22Rv1 (cell line): ENCODE measurements at regions not wholly inside any gene's neighbourhood (a gene's known extent, or its start where the extent isn't known, plus 50 kb on each side); places are given as distances from the start of the nearest gene placed in this dataset.

Source experiments
- ZFX ChIP-seq: fragments of 450-650 bp; IDR thresholded peaks from 2 replicates; pipeline ENCODE4 v1.6.1; 2017; ENCODE audit warnings: antibody characterized with exemption, borderline replicate concordance
- TF ChIP-seq, protein P1 (sequence below): fragments of 450-650 bp; IDR thresholded peaks from 2 replicates; pipeline ENCODE4 v1.5.1; 2017; ENCODE audit warnings: mild to moderate bottlenecking

DNA sequence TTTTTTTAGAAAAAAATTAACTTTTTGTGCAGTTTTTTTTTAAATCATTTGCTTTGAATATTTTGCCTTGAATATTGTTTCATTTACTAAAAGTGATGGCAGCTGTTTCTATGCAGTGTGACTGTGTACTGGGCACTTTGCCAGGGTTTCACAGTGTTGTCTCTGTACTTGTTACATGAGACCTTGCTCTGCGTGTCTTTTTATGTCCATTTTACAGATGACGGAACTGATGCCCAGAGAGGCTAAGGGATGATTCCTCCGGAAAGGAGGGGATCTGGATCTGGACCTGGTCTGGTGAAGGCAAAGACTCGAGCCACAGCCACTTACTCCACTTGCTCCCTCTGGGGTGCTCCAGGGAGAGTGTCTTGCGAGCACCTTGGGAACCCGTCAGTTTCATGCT, 124.8 kb upstream of the PTCH1 start:
- no peak for TF ChIP-seq ZFX
- TF ChIP-seq, protein P1, sequence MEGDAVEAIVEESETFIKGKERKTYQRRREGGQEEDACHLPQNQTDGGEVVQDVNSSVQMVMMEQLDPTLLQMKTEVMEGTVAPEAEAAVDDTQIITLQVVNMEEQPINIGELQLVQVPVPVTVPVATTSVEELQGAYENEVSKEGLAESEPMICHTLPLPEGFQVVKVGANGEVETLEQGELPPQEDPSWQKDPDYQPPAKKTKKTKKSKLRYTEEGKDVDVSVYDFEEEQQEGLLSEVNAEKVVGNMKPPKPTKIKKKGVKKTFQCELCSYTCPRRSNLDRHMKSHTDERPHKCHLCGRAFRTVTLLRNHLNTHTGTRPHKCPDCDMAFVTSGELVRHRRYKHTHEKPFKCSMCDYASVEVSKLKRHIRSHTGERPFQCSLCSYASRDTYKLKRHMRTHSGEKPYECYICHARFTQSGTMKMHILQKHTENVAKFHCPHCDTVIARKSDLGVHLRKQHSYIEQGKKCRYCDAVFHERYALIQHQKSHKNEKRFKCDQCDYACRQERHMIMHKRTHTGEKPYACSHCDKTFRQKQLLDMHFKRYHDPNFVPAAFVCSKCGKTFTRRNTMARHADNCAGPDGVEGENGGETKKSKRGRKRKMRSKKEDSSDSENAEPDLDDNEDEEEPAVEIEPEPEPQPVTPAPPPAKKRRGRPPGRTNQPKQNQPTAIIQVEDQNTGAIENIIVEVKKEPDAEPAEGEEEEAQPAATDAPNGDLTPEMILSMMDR, result no peak
